Stimulated activated CD4-positive, alpha-beta T cell treated with anti-CD3 and anti-CD28 coated beads, Interleukin-1b, Interleukin-23, amount 100 ng/mL, for 48 hours (primary cell): ENCODE measurements at regions not wholly inside any gene's neighbourhood (a gene's known extent, or its start where the extent isn't known, plus 50 kb on each side); places are given as distances from the start of the nearest gene placed in this dataset.

ENCODE experiments used
- DNase-seq: peaks from one replicate; pipeline ENCODE4 v3.0.0-alpha.2; 2020

DNA sequence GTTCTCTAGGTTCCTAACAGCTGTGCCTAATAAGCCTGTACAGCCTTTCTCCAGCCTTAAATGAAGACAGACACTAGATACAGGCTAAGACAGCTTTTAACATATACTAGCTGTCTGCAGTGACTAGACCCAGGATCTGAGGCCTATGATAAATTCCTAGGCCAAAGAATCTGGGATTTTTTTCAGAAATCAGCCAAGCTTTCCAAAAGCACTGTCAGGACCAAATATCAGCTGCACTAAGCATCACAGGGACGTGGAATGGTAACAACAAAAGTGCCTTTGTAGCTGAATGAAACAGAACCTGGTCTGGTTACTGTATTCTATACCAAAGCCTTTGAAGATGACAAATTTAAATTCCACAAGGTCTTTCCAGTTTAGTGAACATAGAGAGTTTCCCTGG, 77.9 kb upstream of the DOCK9 start:
- no peak for DNase-seq

DNA sequence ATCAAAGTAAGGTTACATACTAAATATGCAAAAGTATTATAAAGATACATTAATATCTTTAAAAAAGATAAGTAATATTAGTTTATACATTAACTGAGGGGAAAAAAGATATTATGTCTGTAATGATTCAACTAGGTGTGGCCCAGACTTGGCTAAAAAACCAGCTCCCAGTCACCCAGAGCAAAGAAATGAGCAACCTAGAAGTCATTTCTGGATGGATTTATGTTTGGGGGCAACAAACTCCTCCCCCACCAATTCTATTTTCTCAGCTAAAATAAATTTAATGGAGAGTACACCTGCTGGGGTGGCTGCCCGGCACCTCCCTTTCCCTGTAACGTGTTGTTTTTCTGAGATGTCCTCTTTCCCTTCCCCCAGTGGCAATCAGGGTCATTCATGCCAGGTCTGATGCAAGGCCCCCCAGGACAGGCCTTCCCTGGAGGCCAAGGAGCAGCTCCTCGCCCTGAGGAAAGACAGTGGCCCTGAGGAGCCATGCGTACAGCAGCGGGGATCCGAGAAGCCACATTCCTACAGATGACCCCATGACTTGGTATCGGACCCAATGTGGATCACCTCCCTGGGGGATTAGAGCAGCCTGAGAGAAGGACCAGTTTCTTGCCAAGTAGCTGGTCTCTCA, 78.6 kb upstream of the DOCK9 start:
- DNase-seq, result no peak

DNA sequence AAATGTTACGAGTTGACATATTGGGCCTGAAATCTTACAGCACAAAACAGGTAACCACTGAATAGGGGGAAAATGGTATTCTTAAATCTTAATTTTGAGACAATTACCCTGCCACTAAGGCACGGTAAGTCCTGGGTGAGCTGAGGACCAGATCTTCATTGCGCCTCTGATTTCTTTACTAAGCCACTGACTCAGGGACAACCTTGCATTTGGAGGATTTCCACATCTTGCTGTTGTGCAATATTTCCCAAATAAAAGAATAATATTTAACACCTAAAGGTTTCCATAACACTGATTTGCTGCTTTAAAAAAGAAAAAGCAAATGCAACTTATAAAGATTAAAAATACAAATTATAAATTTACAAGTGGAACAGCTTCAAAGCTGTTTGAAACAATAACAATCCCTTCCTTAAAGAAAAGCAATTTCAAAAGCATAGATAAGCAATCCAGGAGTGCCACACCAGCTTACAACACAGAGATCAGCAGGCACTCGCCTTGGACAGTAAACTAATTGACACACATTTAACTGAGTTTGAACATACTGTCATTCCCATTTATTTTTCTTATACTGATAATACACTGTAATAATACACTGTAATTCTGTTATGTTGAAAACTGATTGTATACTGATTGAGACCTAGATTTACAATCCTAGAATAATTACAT, 79.6 kb upstream of the DOCK9 start:
- no peak for DNase-seq

DNA sequence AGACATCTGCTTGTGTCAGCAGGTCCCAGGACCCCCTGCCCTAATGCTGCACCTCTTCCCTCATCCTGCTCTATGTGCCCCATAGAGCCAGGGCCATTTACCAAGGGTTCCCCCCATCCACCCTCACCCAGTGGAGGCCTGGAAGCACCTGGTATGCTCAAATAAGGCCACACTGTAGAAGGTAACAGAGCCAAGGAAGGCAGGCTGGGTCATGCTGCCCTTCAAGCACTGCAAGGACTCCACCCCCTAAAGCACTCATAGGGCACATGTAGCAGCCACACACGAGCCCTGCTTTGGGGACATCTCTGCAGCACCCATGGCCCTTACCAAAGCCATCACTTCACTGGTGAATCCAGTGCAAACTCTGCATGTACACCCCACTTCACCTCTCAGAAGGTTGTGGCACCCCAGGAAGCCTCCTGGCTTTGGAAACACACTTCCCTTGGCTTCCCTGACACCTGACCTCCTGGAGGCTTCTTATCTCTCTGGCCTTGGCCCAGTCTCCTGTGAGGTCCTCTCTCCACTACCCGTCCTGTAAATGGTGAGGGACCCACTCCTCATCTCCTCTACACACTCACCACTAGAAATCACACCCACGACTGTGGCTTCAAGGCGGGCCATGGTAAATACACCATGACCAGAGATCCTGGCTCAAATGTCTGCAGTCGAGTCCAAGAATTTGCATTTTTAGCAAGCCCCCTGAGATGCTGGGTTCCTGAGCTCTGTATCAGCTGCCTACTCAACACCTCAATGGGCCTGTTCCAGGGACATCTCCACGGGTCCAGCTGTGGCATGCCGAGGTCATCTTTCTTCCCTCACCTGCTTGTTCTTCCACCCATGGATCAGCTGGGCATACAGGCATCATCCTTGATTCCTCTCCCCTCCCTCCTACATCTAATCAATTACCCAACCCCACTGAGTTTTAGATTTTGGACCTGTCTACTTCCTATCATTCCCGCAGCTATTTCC, 80.9 kb upstream of the DOCK9 start:
- no peak for DNase-seq

DNA sequence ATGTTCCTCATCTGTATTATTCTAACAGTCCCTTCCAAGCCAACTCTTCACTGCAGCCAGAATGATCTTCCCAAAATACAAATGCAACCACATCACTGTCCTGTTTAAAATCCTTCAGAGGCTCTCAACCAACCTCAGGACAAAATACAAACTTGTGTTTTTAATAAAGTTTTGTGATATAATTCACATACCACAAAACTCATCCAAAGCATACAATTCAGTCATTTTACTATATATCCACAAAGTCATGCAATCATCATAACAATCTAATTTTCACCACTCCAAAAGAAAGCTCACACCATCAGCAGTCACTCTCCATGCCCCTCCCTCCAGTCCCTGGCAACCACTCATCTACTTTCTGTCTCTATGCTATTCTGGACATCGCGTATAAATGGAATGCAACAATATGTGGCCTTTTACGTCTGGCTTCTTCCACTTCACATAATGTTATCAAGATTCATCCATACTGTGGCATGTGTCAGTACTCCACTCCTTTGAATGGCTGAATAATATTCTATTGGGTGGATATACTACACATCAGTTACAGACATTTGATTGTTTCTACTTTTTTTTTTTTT, 81.7 kb upstream of the DOCK9 start:
- no peak for DNase-seq

DNA sequence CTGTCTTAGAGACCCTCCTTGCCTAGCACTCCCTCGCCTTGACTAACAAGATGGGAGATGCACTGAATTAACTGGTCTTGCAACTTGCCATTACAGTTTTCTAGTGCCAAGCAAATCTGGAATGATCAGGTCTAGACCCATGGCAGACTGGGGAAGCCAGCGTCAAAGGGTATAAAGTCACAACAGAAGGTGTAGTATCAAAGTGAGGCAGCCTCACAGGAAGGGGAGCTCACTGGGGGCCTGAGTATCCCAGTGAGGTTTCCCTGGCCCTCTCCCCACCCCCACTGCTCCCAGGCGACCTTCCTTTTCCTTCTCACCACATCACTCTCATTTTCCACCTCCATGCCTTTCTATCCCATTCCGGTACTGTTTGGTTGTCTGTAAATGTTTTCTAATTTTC, 83.5 kb upstream of the DOCK9 start:
- DNase-seq, result no peak

DNA sequence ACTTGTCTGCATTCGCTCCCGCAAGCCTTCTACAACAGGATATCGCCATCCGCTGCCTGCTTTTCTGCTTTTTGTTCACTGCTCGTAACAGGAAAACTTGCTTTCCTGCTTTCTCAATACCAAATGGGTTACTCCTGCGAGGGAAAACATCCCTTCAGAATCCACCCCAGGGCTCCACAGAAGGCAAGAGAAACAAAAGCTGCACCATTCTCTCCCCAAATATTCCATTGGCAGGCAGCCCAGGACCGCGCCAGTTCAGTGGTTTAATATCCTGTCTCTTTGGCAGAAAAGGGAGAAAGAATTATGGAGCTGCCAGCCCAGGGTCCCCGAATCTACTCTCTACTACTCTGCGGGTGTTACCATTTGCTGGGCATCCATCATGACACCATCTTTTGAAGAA, 84.7 kb upstream of the DOCK9 start:
- DNase-seq, result no peak

DNA sequence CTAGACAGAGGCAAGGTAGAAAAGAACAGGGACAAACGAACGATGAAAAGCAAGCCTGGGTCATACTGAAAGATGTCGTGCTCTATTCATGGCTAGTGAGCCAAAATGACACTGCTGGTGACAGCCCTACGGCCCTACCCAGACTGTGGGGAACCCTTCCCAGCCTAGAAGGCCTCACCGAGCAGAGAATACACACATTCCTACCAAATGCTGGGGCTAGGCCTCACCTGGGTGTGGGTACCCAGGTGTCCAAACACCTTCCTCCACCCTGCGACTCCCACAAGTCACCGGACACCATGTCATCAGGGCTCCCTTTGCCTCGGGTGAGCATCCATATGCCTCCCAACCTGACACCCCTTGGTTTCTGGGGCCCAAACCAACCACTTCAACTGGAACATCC, 85.3 kb upstream of the DOCK9 start:
- DNase-seq, result no peak

DNA sequence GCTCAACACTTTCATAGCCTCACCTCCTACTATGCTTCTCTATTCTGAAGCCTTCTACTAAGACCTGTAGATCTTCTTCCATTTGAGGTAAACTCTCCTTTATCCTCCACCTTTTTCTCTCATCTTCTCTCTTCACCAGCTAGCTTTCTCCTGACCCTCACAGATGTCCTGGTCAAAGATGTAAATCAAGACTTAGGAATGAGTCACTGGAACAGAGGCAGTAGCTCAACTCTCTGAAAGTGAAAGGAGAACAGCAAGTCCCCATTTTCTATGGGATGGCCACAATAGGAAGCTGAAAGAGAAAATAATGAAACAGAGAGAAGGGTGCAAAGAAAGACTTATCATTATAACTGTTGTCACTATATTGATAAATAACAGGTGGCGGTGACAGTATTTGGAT, 86.1 kb upstream of the DOCK9 start:
- no peak for DNase-seq

DNA sequence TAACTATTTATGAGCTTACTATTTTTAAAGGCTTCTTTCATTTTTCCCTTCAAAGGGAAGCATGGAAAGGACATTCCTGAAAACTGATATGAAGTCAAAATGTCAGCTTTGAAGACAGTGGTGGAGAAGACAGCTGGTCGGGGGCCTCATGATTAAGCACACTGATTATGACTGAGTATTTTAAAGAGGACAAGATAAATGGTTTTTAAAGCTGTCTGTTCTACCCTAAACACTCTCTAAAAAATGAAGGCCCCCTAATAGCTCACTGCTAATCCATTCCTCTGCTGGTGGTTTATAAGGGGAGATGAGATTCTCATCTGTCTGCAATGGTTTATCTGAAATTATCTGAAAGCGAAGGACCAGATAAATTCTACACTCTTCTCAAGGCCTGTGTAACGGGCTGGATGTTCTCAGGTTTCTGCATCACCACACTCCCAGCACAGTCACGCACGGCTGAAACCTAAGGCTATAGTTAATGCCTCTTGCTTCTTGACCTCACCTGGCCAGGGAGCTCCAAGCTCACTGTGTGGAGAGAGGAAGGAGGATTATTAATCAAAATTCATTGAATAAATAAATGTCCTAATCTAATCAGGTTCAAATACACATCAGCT, 86.9 kb upstream of the DOCK9 start:
- DNase-seq, result no peak

DNA sequence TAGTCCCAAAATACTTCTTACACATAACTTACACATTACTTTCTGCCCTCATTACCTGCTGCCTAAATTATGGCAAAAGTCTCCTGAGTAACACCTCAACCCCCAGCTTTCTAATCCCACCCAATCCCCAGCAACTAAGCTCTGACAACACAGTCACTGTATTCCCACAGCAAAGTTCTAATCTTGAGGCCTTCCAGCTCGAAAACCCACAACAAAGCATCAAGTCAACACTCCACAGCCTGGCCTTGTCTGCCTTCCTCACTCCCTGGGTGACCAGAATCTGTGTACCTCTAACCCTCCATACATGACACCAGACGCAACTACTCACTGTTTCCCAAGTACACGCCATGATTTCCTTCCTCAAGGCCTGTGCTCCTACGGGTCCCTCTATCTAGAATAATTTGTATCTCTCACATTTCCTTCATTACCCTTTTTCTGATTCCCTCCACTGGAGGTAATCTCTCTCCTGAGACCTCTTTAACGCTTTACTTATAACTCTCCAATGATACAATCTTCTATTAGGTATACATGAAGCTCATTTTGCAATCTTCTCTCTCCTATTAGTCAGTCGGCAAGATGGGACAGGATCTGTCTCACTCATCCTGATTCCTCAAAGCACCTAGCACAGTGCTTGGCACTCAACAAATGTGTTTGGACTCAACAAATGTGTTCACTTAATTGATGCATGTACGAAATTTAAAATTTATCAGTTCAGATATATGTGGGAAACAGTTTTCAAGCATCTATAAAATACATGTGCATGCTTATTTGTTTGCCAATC, 87.6 kb upstream of the DOCK9 start:
- DNase-seq, result no peak

DNA sequence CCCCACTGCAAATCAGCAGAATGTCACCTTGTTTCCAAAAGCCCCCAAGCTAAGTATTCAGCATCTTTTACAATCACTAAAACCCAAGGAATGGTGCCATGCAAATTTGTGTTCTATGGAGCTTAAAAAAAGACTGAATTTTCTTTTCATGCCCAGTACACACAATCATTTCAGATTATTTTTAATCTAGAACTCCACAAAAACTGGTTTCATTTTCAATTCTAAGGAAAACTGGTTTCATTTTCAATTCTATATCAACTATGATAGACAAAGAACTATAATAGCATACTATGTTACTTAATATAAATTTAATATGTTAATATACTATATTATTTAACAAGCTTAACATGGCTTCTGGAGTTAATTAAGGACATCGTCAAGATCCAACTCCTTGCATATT, 88.4 kb upstream of the DOCK9 start:
- no peak for DNase-seq

DNA sequence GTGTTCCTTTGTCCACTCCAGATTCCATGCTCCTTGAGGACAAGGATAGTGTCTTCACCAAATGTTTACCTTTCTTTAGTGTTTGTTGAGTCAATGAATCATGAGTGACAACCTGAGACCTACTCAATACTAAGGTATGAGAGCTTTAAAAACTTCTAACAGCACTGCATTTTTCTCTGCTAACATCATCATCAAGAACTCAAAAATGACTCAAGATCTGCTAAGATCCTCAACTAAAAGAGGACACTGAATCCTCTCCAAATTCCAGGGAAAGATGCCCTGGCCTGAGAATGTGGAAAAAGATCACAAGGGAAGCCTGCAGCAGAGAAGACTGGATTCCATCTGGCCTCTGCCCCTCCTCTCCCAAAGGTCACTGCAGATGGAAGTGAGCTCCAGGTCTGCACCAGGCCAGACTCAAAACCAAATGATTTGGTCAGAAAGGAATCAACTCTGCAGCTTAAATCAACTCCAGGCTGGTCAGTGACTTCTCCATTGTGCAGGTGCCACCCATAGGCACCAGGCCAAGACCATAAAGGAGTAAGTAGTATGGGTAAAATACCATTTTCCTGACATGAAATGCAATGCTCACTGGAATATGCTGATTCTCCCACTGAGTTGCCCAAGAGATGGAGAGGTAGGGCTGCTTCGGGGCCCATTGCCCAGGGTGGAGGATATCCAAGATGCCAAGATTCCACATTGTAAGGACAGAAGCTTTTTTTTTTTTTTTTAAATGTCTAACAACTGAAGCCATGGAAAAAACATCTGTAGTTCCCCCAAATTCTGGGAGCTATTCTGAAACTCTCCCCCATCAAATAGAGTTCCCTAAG, 89.5 kb upstream of the DOCK9 start:
- no peak for DNase-seq

DNA sequence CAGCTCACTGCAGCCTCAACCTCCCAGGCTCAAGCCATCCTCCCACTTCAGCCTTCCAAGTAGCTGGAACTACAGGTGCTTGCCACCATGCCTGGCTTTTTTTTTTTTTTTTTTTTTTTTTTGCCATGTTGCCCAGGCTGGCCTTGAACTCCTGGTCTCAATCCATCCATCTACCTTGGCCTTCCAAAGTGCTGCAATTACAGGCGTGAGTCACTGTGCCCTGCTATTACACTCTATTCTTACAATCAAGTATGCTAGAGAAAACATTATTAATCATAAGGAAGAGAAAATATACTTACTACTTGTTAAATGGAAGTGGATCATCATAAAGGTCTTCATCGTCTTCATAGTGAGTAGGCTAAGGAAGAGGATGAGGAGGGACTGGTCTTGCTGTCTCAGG, 93.3 kb upstream of the DOCK9 start:
- DNase-seq, result no peak

DNA sequence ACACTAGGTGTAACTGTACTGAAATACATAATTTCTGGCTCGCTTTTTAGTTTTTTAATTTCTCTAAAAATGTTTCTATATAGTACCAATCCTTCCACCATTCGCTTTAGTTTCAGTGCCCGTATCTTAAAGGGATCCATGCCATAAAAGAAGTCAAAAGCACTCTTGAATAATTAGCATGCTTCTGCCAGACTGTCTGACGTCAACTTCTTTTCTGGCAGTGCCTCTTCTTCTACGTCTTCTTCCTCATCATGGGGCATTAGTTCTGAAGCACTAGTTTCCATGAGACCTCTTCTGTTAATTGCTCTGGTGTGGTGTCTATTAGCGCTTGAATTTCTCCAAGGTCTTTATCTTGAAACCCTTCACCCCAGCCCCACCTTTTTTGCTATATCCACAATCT, 93.8 kb upstream of the DOCK9 start:
- no peak for DNase-seq

DNA sequence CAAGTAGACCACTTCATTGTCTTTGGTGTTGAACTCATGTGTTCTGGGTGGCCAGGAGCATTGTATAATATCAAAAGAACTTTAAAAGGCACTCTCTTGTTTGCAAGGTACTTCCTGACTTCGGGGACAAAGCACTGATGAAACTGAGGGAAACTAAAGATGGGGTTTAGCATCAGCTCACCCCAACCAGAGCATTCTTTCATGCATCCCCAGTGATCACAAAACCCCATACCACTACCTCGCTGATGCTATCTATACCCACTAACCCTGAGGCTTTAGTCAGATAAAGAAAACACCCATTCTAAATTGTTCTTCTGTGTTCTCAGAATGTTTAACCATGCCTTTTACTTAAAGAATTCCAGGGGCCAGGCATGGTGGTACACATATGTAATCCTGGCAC, 94.5 kb upstream of the DOCK9 start:
- no peak for DNase-seq

DNA sequence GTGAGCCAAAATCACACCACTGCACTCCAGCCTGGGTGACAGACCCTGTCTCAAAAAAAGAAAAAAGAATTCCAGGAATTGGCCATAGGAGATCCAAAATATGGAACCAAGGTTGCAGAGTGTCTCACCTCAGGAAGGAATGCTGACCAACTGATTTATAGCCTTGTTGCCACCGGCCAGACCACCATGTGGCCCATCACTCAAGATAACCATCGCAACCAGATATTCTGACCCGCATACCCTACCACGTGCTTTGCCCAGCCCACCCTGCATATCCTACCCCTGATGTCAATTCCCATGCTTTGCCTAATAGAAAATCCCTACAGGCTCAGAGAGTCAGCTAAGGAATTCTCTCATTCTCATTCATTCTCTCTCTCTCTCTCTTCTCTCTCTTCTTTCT, 95.1 kb upstream of the DOCK9 start:
- DNase-seq, result no peak

DNA sequence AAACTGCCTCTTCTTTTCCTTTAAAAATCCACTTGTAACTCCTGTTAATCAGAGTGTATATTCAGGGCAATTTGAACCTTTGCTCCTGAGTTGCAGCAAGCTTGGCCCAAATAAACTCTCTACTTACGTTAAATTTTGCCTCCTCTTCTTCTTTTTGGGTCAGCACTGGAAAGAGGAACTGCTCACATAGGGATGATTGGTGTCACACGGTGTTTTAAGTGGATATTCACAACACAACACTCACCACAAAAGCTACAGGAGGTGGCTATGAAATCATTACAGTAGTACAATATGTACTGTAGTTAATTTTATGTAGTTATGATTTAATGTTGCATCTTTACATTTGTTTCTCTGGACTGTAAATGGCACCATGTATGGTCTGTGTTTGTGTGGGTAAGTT, 96.8 kb upstream of the DOCK9 start:
- DNase-seq, result no peak

DNA sequence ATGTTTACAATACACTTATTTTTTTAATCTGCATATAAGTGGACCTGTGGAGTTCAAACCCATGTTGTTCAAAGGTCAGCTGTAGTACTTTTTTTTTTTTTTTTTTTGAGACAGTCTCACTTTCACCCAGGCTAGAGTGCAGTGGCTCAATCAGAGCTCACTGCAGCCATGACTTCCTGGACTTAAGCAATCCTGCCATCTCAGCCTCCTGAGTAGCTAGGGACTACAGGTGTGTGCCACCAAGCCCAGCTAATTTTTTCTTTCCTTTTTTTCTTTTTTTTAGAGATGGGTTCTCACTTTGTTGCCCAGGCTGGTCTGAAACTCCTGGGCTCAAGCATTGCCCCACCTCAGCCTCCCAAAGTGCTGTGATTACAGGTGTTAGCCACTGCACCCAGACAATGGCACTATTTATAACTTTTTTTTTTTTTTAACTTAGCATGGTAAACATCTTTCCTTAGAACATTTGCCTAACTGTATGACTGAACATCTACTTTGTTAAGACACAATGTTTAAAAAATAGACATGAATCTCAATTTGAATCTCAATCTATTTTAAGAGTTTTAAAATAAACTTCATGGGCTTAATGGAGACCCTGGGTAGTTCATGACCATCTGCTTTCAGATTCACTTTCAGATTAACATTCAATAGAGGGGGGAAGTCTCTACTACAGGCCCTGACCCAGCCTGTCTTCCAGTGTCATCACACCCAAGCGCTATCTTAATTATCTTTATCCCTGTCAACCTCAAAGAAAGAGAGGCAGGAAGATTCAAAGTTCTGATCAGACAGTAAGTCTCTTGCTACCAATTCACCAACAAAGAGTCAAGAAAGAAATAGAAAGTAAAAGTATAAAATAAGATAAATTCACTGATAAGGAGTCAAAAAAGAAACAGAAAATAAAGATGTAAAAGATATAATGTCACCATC, 97.7 kb upstream of the DOCK9 start:
- no peak for DNase-seq
